K562 (cell line): ENCODE measurements at regions not wholly inside any gene's neighbourhood (a gene's known extent, or its start where the extent isn't known, plus 50 kb on each side); places are given as distances from the start of the nearest gene placed in this dataset.

ENCODE experiments used
- ATAC-seq: fragments of 200-7000 bp; cut with Tn5 transposase; 3 replicates; pipeline ENCODE4 v1.9.1; 2020; ENCODE audit warnings: moderate library complexity
- BruUV-seq: library from RNA; stranded (reverse); fragments of 400-500 nt; replicated peaks from 2 replicates; lab custom pipeline; 2021; lab: Mats Ljungman, UMichigan
- CTCF ChIA-PET: fragments of 300-600 bp; formaldehyde crosslinking; extraction: SDS; loops from one replicate; lab custom pipeline; 2021; ENCODE audit warnings: low intra/inter-chr PET ratio; lab: Yijun Ruan, JAX
- POLR2A ChIA-PET: fragments of 300-600, 350-650 bp; sonication (Branson Sonifier 250); formaldehyde crosslinking; extraction: SDS; loops from one replicate; lab custom pipeline; 2021; ENCODE audit warnings: antibody characterized with exemption, inconsistent platforms; lab: Yijun Ruan, JAX
- DNase-seq, 4 experiments: peaks; one replicate each; pipeline versions ENCODE4 v3.0.0 to v3.0.0-alpha.2; 2011 to 2018; ENCODE audit warnings: low spot score in 3 of 4, mixed read lengths in 3 of 4; ENCODE audit errors: extremely low read depth in 1 of 4
- FAIRE-seq: peaks from 2 replicates; lab custom pipeline; 2011; peaks lifted over from hg19 to GRCh38; lab: Jason Lieb, UNC
- H2AFZ ChIP-seq: 2 replicates; pipeline ENCODE4 v1.6.0; 2011; ENCODE audit warnings: low read depth, low read length, control low read depth, inconsistent platforms
- H3K27ac ChIP-seq: fragments of 200-600 bp; 3 replicates; pipeline ENCODE4 v1.8.0; 2011; ENCODE audit warnings: low read depth, mild to moderate bottlenecking, control low read depth, inconsistent platforms, low read length, moderate library complexity, mixed read lengths; ENCODE audit errors: extremely low read depth
- H3K27me3 ChIP-seq, 2 experiments: fragments of 300-600 bp in 1 of 2; 2 replicates in 1 of 2; 3 replicates in 1 of 2; pipeline versions ENCODE4 v1.6.0 to v1.8.0; 2011; ENCODE audit warnings: inconsistent platforms in 2 of 2, low read length in 2 of 2, mild to moderate bottlenecking in 1 of 2, mixed read lengths in 1 of 2, moderate library complexity in 1 of 2; ENCODE audit not compliant: control insufficient read depth in 2 of 2, insufficient read depth in 2 of 2
- H3K36me3 ChIP-seq: fragments of 300-600 bp; 3 replicates; pipeline ENCODE4 v1.8.0; 2011; ENCODE audit warnings: mild to moderate bottlenecking, low read length, inconsistent platforms; ENCODE audit not compliant: control insufficient read depth, insufficient read depth
- H3K4me1 ChIP-seq, 2 experiments: fragments of 200-600 bp in 1 of 2; replicated peaks in 1 of 2; 2 replicates in 1 of 2; 3 replicates in 1 of 2; pipeline versions ENCODE4 v1.5.1 to v1.8.0; 2011; ENCODE audit warnings: inconsistent platforms in 2 of 2, low read length in 2 of 2, mild to moderate bottlenecking in 1 of 2, mixed read lengths in 1 of 2, moderate library complexity in 1 of 2; ENCODE audit not compliant: control insufficient read depth in 2 of 2, insufficient read depth in 2 of 2
- H3K4me2 ChIP-seq: 2 replicates; pipeline ENCODE4 v1.6.1; 2011; ENCODE audit warnings: low read length, control low read depth, inconsistent platforms, mixed read lengths; ENCODE audit not compliant: insufficient read depth
- H3K4me3 ChIP-seq: fragments of 200-600 bp; sonication (generic), shearing (Covaris generic); 2 replicates; pipeline ENCODE4 v1.5.1; 2016; ENCODE audit warnings: control low read depth, inconsistent platforms
- H3K79me2 ChIP-seq: fragments of 200-600 bp; 3 replicates; pipeline ENCODE4 v1.8.0; 2011; ENCODE audit warnings: low read length, inconsistent platforms; ENCODE audit not compliant: control insufficient read depth, insufficient read depth
- H3K9ac ChIP-seq, 2 experiments: 2 replicates each; pipeline versions ENCODE4 v1.6.0 to v1.6.1; 2011; ENCODE audit warnings: low read depth in 2 of 2, low read length in 2 of 2, control low read depth in 1 of 2, inconsistent platforms in 1 of 2, mild to moderate bottlenecking in 1 of 2, mixed read lengths in 1 of 2; ENCODE audit not compliant: insufficient read depth in 1 of 2
- H3K9me1 ChIP-seq: one replicate; pipeline ENCODE4 v1.6.0; 2011; ENCODE audit warnings: inconsistent platforms, mild to moderate bottlenecking, low read length, moderate library complexity; ENCODE audit not compliant: control insufficient read depth, insufficient read depth
- H3K9me3 ChIP-seq: replicated peaks from 2 replicates; pipeline ENCODE4 v1.5.1; 2011; ENCODE audit warnings: low read depth, low read length, inconsistent platforms; ENCODE audit not compliant: control insufficient read depth, insufficient read depth
- H4K20me1 ChIP-seq: replicated peaks from 2 replicates; pipeline ENCODE4 v1.6.1; 2011; ENCODE audit warnings: low read length, inconsistent platforms, mixed read lengths; ENCODE audit not compliant: control insufficient read depth, insufficient read depth
- ARID4B ChIP-seq: sonication (generic); formaldehyde crosslinking; IDR thresholded peaks from 2 replicates; pipeline ENCODE4 v1.8.0; 2022; ENCODE audit warnings: mild to moderate bottlenecking, missing genetic modification reagents
- CHD2 ChIP-seq: IDR thresholded peaks from 2 replicates; pipeline ENCODE4 v1.6.1; 2011; ENCODE audit warnings: low read depth, low read length
- DACH1 ChIP-seq: fragments of 450-650 bp; IDR thresholded peaks from 2 replicates; pipeline ENCODE4 v1.6.1; 2018; ENCODE audit not compliant: partially characterized antibody
- FOXJ3 ChIP-seq: sonication (generic); formaldehyde crosslinking; IDR thresholded peaks from 2 replicates; pipeline ENCODE4 v1.4.0; 2020; ENCODE audit warnings: mild to moderate bottlenecking, missing genetic modification reagents
- FOXO4 ChIP-seq: fragments of 450-650 bp; formaldehyde crosslinking; IDR thresholded peaks from 2 replicates; pipeline ENCODE4 v1.4.0; 2020; ENCODE audit warnings: mild to moderate bottlenecking, moderate library complexity
- HMGN3 ChIP-seq: IDR thresholded peaks from 2 replicates; pipeline ENCODE4 v1.6.1; 2011; ENCODE audit warnings: borderline replicate concordance, low read depth, mild to moderate bottlenecking, mixed read lengths, low read length; ENCODE audit not compliant: insufficient read length; ENCODE audit errors: extremely low read depth
- NELFE ChIP-seq: IDR thresholded peaks from 2 replicates; pipeline ENCODE4 v1.6.1; 2011; ENCODE audit warnings: mild to moderate bottlenecking; ENCODE audit not compliant: insufficient read depth, insufficient read length
- PATZ1 ChIP-seq: fragments of 250-450 bp; sonication (Bioruptor Pico); IDR thresholded peaks from 2 replicates; pipeline ENCODE4 v1.5.0; 2020; ENCODE audit warnings: mild to moderate bottlenecking, borderline replicate concordance
- SETDB1 ChIP-seq: IDR thresholded peaks from one replicate; pipeline ENCODE4 v1.6.1; 2012; ENCODE audit warnings: low read length, control low read depth, inconsistent platforms
- SMAD1 ChIP-seq: fragments of 150-350 bp; IDR thresholded peaks from 2 replicates; pipeline ENCODE4 v1.6.1; 2014; ENCODE audit warnings: low read length, low read depth; ENCODE audit not compliant: partially characterized antibody
- WHSC1 ChIP-seq: IDR thresholded peaks from one replicate; pipeline ENCODE4 v1.6.1; 2012; ENCODE audit warnings: low read length, control low read depth, inconsistent platforms
- YBX1 ChIP-seq: fragments of 450-650 bp; IDR thresholded peaks from 2 replicates; pipeline ENCODE4 v1.7.1; 2016; ENCODE audit warnings: mild to moderate bottlenecking
- ZNF184 ChIP-seq: sonication (generic); formaldehyde crosslinking; IDR thresholded peaks from 2 replicates; pipeline ENCODE4 v1.5.0; 2020; ENCODE audit warnings: missing genetic modification reagents
- ZNF449 ChIP-seq: fragments of 250-450 bp; sonication (Bioruptor Pico); IDR thresholded peaks from 2 replicates; pipeline ENCODE4 v1.8.0; 2022; ENCODE audit warnings: moderate library complexity, mild to moderate bottlenecking, inconsistent platforms
- WGBS: fragments of 100-300 bp; shearing (Covaris generic); methylation state at CpG from one replicate; pipeline ENCODE4 v1.1.6; 2016; ENCODE audit warnings: low coverage, mixed read lengths; ENCODE audit not compliant: insufficient coverage; ENCODE audit errors: missing lambda C conversion rate; 5-methylcytosine and 5-hydroxymethylcytosine counted together
- in situ Hi-C: fragments of 300-500 bp; cut with MboI; formaldehyde crosslinking; loops from 4 replicates; pipeline ENCODE4 v1.15.0; 2018; ENCODE audit warnings: inconsistent platforms, mixed read lengths
- intact Hi-C: fragments of 100-400 bp; cut with micrococcal nuclease; formaldehyde crosslinking; loops from 2 replicates; pipeline ENCODE4 v1.14.2; 2022

GRCh38 chr2:35963357-35963756, 392.2 kb upstream of the CRIM1 start:
- BruUV-seq = no TSS peak
- Histone ChIP-seq H4K20me1 (no peaks in the 10 kb centered on the region), H3K27me3 (no peaks in the 10 kb centered on the region), H2AFZ (no peak overlapping the region), H3K79me2 (no peaks in the 10 kb centered on the region), H3K36me3 (no peaks in the 10 kb centered on the region), H3K4me2 (no peak overlapping the region), H3K27ac (no peak overlapping the region), H3K9me3 (no peaks in the 10 kb centered on the region), H3K9ac (no peak overlapping the region), H3K9me1 (no peaks in the 10 kb centered on the region), H3K4me1 (no peaks in the 10 kb centered on the region), H3K4me3 (no peak overlapping the region)
- TF ChIP-seq ZNF184 (CRISPR knock-in tag) (no peak), DACH1 (no peak), FOXO4 (CRISPR knock-in tag) (no peak), NELFE (no peak), WHSC1 (no peak), FOXJ3 (no peak), SMAD1 (no peak), HMGN3 (no peak), CHD2 (no peak), ARID4B (CRISPR knock-in tag) (no peak), YBX1 (no peak), SETDB1 (no peak), ZNF449 (CRISPR knock-in tag) (no peak), PATZ1 (CRISPR knock-in tag) (no peak)
- FAIRE-seq = no peak
- ChIA-PET CTCF (no interaction called here), POLR2A (no interaction called here)
- intact Hi-C loops (no loop called here), in situ Hi-C loops (no loop called here)
- ATAC-seq = no peak
- 3% methylated on average over 2 of the region's 2 CpGs for WGBS
- DNase-seq = no peak
